B cell (primary cell): ENCODE measurements at regions not wholly inside any gene's neighbourhood (a gene's known extent, or its start where the extent isn't known, plus 50 kb on each side); places are given as distances from the start of the nearest gene placed in this dataset.
"Not testable (repeated sequence)": the region's sequence is repeated elsewhere in the genome, so short reads cannot be mapped to it uniquely, and the experiment has no call there.

Experiments used
- EZH2 ChIP-seq: IDR thresholded peaks from 2 replicates; pipeline ENCODE4 v1.6.1; 2012; ENCODE audit warnings: borderline replicate concordance, low read depth, mild to moderate bottlenecking, moderate library complexity, low read length; ENCODE audit not compliant: insufficient read depth, poor library complexity, severe bottlenecking
- TF ChIP-seq, protein P1 (sequence below): fragments of 200-600 bp; IDR thresholded peaks from one replicate; pipeline ENCODE4 v1.8.0; 2022; ENCODE audit warnings: antibody characterized with exemption, mild to moderate bottlenecking

DNA sequence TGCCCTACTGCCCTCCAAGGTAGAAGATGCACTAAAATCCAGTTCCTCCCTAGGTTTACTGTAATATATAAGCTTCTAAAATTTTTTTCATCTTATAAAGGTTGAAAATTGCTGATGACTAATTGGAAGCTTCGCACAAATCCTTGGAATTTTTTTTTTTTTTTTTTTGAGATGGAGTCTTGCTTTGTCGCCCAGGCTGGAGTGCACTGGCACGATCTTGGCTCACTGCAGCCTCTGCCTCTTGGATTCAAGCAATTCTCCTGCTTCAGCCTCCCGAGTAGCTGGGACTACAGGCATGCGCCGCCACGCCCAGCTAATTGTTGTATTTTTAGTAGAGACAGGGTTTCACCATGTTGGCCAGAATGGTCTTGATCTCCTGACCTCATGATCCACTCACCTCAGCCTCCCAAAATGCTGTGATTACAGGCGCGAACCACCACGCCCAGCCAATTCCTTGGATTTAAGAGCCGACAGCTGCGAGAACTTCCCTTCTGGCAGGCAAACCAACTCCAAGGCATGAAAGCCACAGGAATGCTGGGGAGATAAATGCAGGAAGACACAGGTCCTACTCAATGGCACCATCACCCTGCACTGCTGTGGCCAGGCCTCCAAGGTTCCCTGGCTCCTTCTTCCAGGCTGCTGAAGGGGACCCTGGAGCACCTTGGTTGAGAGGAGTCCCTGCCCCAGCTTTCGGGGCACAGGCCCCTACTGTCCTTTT, 98.9 kb upstream of the CHD2 start:
- TF ChIP-seq, protein P1, sequence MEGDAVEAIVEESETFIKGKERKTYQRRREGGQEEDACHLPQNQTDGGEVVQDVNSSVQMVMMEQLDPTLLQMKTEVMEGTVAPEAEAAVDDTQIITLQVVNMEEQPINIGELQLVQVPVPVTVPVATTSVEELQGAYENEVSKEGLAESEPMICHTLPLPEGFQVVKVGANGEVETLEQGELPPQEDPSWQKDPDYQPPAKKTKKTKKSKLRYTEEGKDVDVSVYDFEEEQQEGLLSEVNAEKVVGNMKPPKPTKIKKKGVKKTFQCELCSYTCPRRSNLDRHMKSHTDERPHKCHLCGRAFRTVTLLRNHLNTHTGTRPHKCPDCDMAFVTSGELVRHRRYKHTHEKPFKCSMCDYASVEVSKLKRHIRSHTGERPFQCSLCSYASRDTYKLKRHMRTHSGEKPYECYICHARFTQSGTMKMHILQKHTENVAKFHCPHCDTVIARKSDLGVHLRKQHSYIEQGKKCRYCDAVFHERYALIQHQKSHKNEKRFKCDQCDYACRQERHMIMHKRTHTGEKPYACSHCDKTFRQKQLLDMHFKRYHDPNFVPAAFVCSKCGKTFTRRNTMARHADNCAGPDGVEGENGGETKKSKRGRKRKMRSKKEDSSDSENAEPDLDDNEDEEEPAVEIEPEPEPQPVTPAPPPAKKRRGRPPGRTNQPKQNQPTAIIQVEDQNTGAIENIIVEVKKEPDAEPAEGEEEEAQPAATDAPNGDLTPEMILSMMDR, result not testable (repeated sequence)
- not testable (repeated sequence) for TF ChIP-seq EZH2
